ENCODE measurements at regions not wholly inside any gene's neighbourhood (a gene's known extent, or its start where the extent isn't known, plus 50 kb on each side); places are given as distances from the start of the nearest gene placed in this dataset.

DNA sequence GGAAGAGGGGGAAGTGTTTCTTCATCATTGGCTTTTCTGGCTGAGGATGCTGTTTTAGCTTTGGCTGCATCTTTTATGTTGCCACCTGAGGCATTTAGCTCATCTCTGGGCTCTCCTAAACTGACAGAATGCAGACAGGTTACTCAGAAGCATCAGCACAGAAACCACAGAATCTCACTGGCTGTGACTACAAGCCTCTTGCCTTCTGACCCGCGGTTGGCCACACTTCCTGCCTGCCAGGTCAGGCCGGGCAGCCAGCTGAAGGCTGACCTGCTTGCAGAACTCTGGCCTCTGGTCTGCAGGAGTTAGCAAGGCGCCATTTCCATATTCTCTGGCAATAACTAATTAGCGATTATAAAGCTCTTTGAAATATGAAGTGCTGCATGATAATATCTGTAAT, 366.5 kb downstream of the MID1IP1 start:
- DNase-seq = no peak
- H3K27me3 ChIP-seq (replicated peaks; ENCODE audit: control insufficient read depth, insufficient read depth, low read length) = no peaks in the 10 kb centered on the region
- intact Hi-C loops (cut with micrococcal nuclease; ENCODE audit: unreplicated experiment) = loop anchor here (10.0 kb wide), 1 partner anchor 77 kb away; no protein-coding TSS in a partner anchor
- H3K4me1 ChIP-seq = no peaks in the 10 kb centered on the region
- Mint-ChIP-seq H3K27ac (ENCODE audit: unreplicated experiment) (no peak overlapping the region), H3K4me1 (ENCODE audit: low read depth, unreplicated experiment) (no peaks in the 10 kb centered on the region), H3K4me3 (ENCODE audit: unreplicated experiment) (no peak overlapping the region), H3K27me3 (ENCODE audit: insufficient read depth, unreplicated experiment) (peaks cover 7% of the 10 kb centered on the region), H3K36me3 (ENCODE audit: insufficient read depth, unreplicated experiment) (no peaks in the 10 kb centered on the region), H3K9me3 (ENCODE audit: unreplicated experiment) (no peaks in the 10 kb centered on the region)
- no peaks in the 10 kb centered on the region for H3K36me3 ChIP-seq (ENCODE audit: control insufficient read depth, insufficient read depth, low read length)
- TF ChIP-seq, protein P1, sequence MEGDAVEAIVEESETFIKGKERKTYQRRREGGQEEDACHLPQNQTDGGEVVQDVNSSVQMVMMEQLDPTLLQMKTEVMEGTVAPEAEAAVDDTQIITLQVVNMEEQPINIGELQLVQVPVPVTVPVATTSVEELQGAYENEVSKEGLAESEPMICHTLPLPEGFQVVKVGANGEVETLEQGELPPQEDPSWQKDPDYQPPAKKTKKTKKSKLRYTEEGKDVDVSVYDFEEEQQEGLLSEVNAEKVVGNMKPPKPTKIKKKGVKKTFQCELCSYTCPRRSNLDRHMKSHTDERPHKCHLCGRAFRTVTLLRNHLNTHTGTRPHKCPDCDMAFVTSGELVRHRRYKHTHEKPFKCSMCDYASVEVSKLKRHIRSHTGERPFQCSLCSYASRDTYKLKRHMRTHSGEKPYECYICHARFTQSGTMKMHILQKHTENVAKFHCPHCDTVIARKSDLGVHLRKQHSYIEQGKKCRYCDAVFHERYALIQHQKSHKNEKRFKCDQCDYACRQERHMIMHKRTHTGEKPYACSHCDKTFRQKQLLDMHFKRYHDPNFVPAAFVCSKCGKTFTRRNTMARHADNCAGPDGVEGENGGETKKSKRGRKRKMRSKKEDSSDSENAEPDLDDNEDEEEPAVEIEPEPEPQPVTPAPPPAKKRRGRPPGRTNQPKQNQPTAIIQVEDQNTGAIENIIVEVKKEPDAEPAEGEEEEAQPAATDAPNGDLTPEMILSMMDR (IDR thresholded peaks at IDR 0.05; ENCODE audit: insufficient read depth in 1 of 2, low read depth in 1 of 2, low read length in 1 of 2, severe bottlenecking in 1 of 2, unreplicated experiment in 1 of 2) = no peak
- no peaks in the 10 kb centered on the region for H3K9me3 ChIP-seq
- no peak overlapping the region for H3K4me3 ChIP-seq (ENCODE audit: low read depth, low read length)
- BruUV-seq (replicated peaks) = no TSS peak
- POLR2A ChIA-PET = no interaction called here
- CTCF ChIA-PET = no interaction called here

DNA sequence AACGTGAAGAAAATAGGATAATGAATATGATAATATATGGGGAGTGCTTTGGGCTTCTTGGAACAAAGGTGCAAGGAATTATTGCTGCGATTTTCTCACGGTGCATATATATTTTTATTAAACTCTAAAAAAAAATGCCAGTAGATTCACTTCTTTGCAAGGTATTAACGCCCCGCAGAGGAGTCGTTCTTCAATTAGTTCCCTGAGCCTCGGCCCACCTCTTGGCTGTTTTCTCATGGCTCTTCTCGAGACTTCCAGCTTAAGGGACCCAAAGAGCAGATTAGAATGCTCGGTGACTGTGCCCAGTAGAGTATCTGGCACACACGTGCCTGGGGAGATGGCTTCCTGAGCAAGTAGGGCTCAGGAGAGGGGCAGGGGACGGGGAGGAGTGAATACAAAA, 367.4 kb downstream of the MID1IP1 start:
- BruUV-seq (replicated peaks) = no TSS peak
- ChIA-PET POLR2A (no interaction called here), CTCF (no interaction called here)
- Histone ChIP-seq H3K4me1 (no peaks in the 10 kb centered on the region), H3K27me3 (replicated peaks; ENCODE audit: control insufficient read depth, insufficient read depth, low read length) (no peaks in the 10 kb centered on the region), H3K4me3 (ENCODE audit: low read depth, low read length) (no peak overlapping the region), H3K9me3 (no peaks in the 10 kb centered on the region), H3K36me3 (ENCODE audit: control insufficient read depth, insufficient read depth, low read length) (no peaks in the 10 kb centered on the region)
- no peaks in the 10 kb centered on the region for H3K36me3 Mint-ChIP-seq (ENCODE audit: insufficient read depth, unreplicated experiment)
- no peaks in the 10 kb centered on the region for H3K4me1 Mint-ChIP-seq (ENCODE audit: low read depth, unreplicated experiment)
- no peaks in the 10 kb centered on the region for H3K9me3 Mint-ChIP-seq (ENCODE audit: unreplicated experiment)
- no peak for DNase-seq
- H3K4me3 Mint-ChIP-seq (ENCODE audit: unreplicated experiment) = no peak overlapping the region
- intact Hi-C loops (cut with micrococcal nuclease; ENCODE audit: unreplicated experiment) = loop anchor here (10.0 kb wide), 1 partner anchor 76 kb away; no protein-coding TSS in a partner anchor
- no peak overlapping the region for H3K27ac Mint-ChIP-seq (ENCODE audit: unreplicated experiment)
- TF ChIP-seq, protein P1 (IDR thresholded peaks at IDR 0.05; ENCODE audit: insufficient read depth in 1 of 2, low read depth in 1 of 2, low read length in 1 of 2, severe bottlenecking in 1 of 2, unreplicated experiment in 1 of 2) = no peak
- H3K27me3 Mint-ChIP-seq (ENCODE audit: insufficient read depth, unreplicated experiment) = peaks cover 4% of the 10 kb centered on the region

DNA sequence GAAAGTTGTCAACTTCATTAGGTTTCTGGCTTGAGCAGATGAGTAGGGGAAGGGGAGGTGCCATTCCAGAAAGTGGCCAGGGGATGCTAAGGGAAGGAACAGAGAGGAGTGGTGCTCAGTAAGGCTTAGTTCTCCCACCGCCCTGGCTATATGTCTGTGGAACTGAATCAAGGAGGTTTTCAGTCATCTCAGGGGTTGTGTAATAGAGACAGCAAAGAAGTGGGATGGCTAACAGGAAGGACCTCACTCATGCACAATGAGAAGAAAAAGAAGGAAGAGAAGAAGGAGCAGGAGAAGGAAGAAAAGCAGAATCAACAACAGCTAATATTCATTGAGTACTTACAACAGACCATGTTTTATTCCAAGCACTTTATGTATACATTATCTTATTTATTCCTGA, 368.7 kb downstream of the MID1IP1 start:
- no peak overlapping the region for H3K4me3 ChIP-seq (ENCODE audit: low read depth, low read length)
- intact Hi-C loops (cut with micrococcal nuclease; ENCODE audit: unreplicated experiment) = loop anchor here (10.0 kb wide), 1 partner anchor 75 kb away; no protein-coding TSS in a partner anchor
- no peaks in the 10 kb centered on the region for H3K9me3 Mint-ChIP-seq (ENCODE audit: unreplicated experiment)
- DNase-seq = no peak
- POLR2A ChIA-PET = no interaction called here
- H3K36me3 Mint-ChIP-seq (ENCODE audit: insufficient read depth, unreplicated experiment) = no peaks in the 10 kb centered on the region
- H3K9me3 ChIP-seq = no peaks in the 10 kb centered on the region
- H3K27me3 Mint-ChIP-seq (ENCODE audit: insufficient read depth, unreplicated experiment) = peaks cover 4% of the 10 kb centered on the region
- no peaks in the 10 kb centered on the region for H3K27me3 ChIP-seq (replicated peaks; ENCODE audit: control insufficient read depth, insufficient read depth, low read length)
- H3K4me1 Mint-ChIP-seq (ENCODE audit: low read depth, unreplicated experiment) = no peaks in the 10 kb centered on the region
- no peaks in the 10 kb centered on the region for H3K4me1 ChIP-seq
- no TSS peak for BruUV-seq (replicated peaks)
- CTCF ChIA-PET = no interaction called here
- H3K27ac Mint-ChIP-seq (ENCODE audit: unreplicated experiment) = no peak overlapping the region
- H3K4me3 Mint-ChIP-seq (ENCODE audit: unreplicated experiment) = no peak overlapping the region
- TF ChIP-seq, protein P1 (IDR thresholded peaks at IDR 0.05; ENCODE audit: insufficient read depth in 1 of 2, low read depth in 1 of 2, low read length in 1 of 2, severe bottlenecking in 1 of 2, unreplicated experiment in 1 of 2) = no peak
- H3K36me3 ChIP-seq (ENCODE audit: control insufficient read depth, insufficient read depth, low read length) = no peaks in the 10 kb centered on the region

Data from Caco-2 (cell line).